Islet of Langerhans (tissue), 1 donor: ENCODE measurements at regions not wholly inside any gene's neighbourhood (a gene's known extent, or its start where the extent isn't known, plus 50 kb on each side); places are given as distances from the start of the nearest gene placed in this dataset.

Experiments
- FAIRE-seq: peaks from one replicate; lab custom pipeline; 2011; peaks lifted over from hg19 to GRCh38; lab: Jason Lieb, UNC

- no peak for FAIRE-seq
These were observed 294.4 kb upstream of the SLCO3A1 start for GRCh38 chr15:91559066-91559465.

DNA sequence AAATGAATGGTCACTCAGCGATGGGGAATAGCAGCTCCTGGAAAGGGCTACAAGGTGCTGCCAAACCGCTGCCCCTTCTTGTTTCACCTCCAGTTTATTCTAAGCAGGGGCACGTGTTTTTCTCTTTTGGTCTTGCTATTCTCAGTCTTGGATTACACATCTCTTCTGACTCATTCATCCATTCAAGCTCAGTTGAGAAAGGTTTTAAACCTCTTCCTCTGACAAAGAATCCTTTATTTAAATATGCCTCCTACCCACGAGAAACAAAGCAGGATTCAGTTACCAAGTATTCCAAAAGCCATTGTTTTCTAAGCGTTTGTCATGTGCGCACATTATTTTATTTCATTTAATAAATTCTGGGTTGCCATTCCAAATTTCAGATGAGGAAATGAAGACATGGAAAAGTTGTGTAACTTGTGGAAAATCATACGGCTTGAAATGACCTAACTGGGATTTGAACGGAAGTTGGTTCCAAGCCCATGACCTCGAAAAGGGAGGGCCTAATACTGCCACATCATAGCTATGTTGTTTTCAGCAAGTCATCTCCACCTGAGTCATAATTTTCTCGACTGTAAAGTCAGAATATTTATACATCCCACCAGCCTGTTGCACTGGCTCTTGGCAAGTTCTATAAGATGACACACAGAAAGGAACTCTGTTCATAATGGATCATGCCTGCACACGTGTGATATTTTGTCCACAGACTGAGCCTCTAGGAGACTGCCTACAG lies 292.0 kb upstream of the SLCO3A1 start:
- no peak for FAIRE-seq

- FAIRE-seq: no peak
These were observed 290.8 kb upstream of the SLCO3A1 start for GRCh38 chr15:91562698-91563097.

DNA sequence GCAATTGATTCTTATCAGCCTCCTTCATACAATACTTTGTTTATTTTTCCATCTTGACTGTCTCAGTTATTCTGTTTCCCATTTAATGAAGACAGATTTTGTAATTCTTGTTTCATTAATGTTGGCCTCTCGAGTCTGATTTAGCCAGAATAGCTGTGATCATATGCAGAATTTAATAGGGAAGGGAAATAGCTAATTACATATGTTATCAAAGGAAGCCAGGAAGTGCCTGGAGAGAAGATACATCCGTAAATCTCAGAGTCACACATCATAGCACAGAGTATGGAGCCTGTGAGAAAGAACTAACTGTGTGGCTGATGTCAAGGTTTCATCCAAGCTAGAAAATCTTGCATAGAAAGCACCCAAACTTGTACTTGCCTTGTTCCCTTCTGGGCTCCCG lies 288.9 kb upstream of the SLCO3A1 start:
- no peak for FAIRE-seq

DNA sequence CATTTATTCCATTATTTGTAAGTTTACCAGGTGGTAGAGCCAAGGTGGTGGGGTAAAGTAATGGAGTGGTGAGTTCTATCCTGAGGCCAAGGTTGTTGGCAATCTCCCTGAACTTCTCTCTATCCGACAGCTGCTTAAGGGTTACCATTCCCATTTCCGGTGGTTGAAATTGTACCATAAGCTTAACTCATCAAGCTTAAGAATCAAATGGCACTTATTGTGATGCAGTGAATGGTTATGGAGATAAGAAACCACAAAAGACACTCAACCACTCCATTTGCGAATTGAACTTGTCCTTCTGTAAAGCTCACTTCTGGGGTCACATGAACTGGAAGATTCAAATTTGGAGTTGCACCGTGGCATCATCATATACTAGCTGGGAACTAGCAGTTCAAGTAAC lies 287.4 kb upstream of the SLCO3A1 start:
- no peak for FAIRE-seq

- no peak for FAIRE-seq
These were observed 285.5 kb upstream of the SLCO3A1 start for GRCh38 chr15:91568036-91568435.

GRCh38 chr15:91572110-91572509 lies 281.4 kb upstream of the SLCO3A1 start:
- no peak for FAIRE-seq

- no peak for FAIRE-seq
These were observed 277.4 kb upstream of the SLCO3A1 start for GRCh38 chr15:91576096-91576495.

DNA sequence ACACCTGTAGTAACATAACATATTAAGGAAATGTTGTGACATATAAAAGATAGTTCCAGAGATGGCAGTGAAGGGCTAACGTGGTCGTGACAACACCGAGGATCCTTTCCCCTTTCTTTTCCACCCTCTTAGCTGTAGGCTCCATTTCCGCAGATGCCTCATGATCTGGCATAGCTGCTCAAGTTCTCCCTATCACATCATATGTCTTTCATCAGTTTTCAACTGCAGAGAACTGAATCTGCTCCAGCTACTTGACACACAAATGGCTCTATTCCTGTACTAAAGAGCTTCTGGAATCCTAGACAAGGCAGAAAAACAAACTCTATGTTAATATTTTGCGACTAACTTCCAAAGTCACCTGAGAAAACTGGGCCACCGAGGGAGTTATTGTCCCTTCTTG lies 275.0 kb upstream of the SLCO3A1 start:
- no peak for FAIRE-seq

- no peak for FAIRE-seq
These were observed 268.6 kb upstream of the SLCO3A1 start for GRCh38 chr15:91584895-91585294.

DNA sequence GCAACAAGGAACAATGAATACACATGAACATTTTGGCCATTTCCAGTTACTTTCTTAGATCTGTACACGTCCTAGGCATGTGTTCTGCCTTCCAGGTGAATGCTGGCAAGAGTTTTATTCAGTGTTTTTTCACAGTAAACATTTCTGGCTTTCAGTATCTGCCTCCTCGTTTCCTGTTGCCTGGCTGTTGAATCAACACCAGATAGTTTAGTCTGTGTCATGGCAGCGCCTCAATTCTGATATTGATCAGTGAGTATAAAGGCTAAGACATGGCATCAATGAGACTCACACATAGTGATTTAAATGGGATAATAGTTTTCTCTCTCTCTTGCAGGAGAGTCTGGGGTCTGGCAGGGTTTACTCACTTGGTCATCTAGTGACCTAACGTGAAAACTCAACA lies 266.9 kb upstream of the SLCO3A1 start:
- FAIRE-seq: no peak

DNA sequence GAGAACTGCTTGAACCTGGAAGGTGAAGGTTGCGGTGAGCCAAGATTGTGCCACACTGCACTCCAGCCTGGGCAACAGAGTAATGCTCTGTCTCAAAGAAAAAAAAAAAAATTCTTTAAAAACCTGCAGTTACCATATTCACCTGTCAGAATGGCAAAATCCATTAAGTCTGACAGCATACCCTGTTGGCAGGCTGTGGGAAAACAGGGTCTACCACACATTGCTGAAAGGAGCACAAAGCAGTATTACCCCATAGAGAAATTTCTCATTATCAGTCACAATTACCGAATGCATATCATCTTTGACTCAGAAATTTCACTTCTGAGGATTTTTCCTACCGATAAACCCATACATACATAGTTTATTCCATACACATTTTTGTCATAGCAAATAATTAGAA lies 264.1 kb upstream of the SLCO3A1 start:
- FAIRE-seq: no peak

- FAIRE-seq: no peak
These were observed 260.9 kb upstream of the SLCO3A1 start for GRCh38 chr15:91592567-91592966.

DNA sequence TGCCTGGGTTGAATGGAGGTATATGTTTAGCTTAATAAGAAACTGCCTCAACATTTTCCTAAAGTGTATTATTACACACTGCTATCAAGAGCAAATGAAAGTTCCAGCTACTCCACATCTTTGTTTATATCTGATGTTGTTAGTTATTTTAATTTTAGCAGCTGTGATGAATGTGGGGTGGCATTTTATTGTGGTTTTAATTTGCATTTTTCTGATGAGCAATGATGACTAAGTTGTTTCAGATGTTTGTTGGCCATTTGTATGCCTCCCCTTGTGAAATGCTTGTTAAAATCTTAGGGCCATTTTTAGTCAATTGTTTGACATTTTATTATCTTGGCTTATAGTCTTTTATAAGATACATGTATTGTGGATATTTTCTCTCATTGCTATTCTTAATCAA lies 260.4 kb upstream of the SLCO3A1 start:
- FAIRE-seq: no peak

GRCh38 chr15:91593653-91594052 lies 259.9 kb upstream of the SLCO3A1 start:
- FAIRE-seq: no peak

DNA sequence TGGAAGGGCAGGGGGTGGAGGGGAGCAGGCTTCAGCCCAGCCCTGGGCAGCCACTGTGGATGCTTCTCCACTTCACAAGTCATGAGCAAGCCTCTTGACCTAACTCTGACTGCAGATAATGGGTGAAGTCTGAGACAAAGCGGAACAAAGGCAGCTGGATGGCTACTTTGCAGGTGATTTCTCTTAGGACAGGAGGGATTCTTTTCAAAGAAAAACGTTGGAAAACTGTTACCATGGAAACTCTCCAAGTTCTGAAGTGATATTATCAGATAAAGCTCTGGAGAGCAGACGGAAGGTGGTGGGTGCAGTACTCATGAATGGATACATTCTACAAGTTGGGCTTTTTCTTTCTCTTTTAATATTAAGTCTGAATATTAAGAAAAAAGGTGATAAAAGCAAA lies 254.2 kb upstream of the SLCO3A1 start:
- FAIRE-seq: no peak

- no peak for FAIRE-seq
These were observed 250.0 kb upstream of the SLCO3A1 start for GRCh38 chr15:91603384-91604080.

- no peak for FAIRE-seq
These were observed 249.4 kb upstream of the SLCO3A1 start for GRCh38 chr15:91604122-91604521.

DNA sequence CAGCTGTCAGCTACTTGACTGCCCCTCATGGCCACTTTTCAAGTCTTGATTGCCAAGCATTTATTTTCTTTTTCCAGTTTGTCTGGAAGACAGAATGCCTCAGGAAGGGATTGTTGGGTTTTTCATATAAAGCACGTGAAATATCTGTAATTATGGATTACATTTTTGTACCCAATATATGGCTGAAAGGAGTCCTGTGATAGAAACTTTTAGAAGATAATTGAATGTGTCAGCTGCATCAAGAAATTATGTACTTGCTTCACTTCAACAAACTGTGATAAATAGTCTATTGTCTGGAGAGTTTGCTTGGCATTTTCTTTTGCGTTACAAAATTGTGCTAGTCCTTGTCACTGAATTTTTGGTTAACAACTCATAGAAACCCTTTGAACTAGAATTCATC lies 247.9 kb upstream of the SLCO3A1 start:
- FAIRE-seq: no peak

DNA sequence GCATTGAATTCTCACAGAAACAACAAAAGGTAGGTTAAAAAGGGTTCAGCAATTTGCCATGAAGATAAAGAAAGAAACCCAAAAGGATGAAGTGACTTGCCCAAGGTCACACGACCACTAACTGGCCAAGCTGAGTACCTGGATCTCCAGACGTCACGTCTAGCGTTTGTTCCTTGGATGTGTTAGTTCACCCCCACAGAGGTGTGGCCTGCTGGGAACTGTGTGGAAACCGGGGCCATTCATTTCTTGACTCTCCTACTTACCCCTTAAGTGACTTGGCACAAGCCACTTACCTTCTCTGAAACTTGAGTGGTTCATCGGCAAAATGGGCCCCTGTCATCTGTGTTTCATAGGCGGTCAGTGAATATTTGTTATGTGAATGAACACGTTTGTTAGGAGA lies 244.3 kb upstream of the SLCO3A1 start:
- no peak for FAIRE-seq

- no peak for FAIRE-seq
These were observed 243.5 kb upstream of the SLCO3A1 start for GRCh38 chr15:91609966-91610365.

DNA sequence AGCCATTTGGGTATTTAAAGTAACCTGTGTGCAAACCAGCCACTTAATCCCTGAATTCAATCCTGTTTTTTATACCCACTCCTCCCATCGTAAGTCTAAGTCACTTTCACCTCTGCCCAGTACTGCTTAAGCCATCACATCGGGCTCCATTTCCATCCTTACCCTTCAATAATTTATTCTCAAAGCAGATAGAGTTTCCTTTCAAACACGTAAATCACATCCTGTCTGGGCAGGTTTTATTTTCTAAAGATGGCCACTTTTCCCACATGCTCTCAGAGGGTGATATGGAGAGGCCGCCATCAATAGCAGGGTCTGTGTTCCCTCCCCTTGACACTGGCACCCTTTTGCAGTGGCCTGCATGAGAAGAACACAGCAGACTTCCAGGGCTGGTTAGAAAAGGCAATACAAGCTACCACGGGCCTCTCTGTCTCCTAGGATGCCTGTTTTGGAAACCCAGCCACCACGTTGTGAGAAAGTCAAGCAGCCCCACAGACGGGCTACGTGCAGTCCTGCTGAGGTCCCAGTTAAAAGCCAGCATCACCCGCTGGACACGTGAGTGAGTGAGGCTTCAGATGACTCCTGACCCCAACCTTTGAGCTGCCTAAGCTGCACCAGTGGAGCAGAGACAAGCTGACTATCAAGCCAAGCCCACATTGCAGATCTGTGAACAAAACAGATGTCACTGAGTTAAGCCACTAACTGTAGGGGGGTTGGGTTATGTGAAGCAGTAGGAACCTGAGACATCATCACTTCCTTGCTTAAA lies 241.8 kb upstream of the SLCO3A1 start:
- FAIRE-seq: no peak

DNA sequence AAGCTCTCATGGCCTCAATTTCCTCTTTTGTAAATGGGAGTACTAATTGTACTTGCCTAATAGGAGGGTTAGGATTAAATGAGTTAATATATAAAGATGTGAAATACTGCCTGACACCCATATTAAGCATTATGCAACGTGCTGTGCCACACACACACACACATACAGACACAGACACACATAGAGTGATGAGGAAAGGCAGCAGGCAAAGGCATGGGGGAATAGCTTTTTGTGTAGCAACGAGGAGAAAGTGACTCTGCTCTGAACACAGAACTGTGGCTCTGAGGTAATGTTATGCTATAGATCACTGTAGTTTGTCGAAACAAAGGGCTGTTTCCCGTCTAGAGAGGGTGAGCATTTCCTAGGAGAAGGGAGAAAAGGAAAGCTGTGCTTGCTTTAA lies 233.3 kb upstream of the SLCO3A1 start:
- FAIRE-seq: no peak
